ENCODE measurements at regions not wholly inside any gene's neighbourhood (a gene's known extent, or its start where the extent isn't known, plus 50 kb on each side); places are given as distances from the start of the nearest gene placed in this dataset.

DNA sequence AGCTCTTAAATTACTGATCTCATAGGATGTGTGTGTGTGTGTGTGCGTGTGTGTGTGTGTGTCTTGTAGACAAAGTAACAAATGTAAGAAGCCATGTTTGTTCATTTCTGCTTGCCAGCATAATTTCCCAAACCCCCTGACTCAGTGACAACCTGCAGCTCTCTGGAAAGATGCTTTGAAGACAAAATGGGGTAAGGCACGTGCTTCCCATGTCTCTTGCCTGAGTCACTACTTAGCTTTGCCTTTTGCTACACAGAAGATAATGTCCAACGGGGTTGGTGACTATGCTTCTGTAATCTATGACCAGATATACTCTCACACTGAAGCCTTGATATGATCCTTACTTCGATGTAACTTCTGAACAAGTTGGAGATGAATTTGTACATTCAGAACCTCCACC lies 332.0 kb downstream of the SLC4A3 start:
- TF ChIP-seq, protein P1, sequence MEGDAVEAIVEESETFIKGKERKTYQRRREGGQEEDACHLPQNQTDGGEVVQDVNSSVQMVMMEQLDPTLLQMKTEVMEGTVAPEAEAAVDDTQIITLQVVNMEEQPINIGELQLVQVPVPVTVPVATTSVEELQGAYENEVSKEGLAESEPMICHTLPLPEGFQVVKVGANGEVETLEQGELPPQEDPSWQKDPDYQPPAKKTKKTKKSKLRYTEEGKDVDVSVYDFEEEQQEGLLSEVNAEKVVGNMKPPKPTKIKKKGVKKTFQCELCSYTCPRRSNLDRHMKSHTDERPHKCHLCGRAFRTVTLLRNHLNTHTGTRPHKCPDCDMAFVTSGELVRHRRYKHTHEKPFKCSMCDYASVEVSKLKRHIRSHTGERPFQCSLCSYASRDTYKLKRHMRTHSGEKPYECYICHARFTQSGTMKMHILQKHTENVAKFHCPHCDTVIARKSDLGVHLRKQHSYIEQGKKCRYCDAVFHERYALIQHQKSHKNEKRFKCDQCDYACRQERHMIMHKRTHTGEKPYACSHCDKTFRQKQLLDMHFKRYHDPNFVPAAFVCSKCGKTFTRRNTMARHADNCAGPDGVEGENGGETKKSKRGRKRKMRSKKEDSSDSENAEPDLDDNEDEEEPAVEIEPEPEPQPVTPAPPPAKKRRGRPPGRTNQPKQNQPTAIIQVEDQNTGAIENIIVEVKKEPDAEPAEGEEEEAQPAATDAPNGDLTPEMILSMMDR (IDR thresholded peaks at IDR 0.05; ENCODE audit: insufficient read depth, low read depth, low read length) = no peak
- no peak for TF ChIP-seq EZH2 (IDR thresholded peaks at IDR 0.05; ENCODE audit: insufficient read depth, low read length)
